ENCODE measurements at regions not wholly inside any gene's neighbourhood (a gene's known extent, or its start where the extent isn't known, plus 50 kb on each side); places are given as distances from the start of the nearest gene placed in this dataset.
"Not testable (repeated sequence)": the region's sequence is repeated elsewhere in the genome, so short reads cannot be mapped to it uniquely, and the experiment has no call there.

- not testable (repeated sequence) for TF ChIP-seq CTCF (IDR thresholded peaks at IDR 0.05; ENCODE audit: low read length); EZH2 (IDR thresholded peaks at IDR 0.05; ENCODE audit: borderline replicate concordance, low read length)
Measured at GRCh38 chr1:143826162-143826561, 145.6 kb downstream of the FAM72C start.

All from OCI-LY1 (cell line).